ENCODE measurements at regions not wholly inside any gene's neighbourhood (a gene's known extent, or its start where the extent isn't known, plus 50 kb on each side); places are given as distances from the start of the nearest gene placed in this dataset.

DNA sequence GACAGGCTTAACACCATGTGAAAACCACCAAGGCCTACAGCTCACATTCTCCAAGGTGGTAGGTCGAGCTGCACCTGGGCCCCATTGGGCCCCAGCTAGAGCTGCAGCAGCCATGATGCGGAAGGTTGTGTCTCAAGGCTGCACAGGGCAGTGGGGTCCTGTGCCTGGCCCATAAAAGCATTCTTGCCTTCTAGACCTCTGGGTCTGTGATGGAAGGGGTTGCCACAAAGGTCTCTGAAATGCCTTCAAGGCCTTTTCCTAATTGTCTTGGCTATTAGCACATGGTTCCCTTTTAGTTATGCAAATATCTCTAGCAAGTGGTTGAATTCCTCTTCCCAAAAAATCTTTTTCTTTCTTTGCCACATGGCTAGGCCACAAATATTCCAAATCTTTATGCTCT lies 52.5 kb upstream of the C11orf58 start:
- DNase-seq (ENCODE audit: low spot score) (no peak), FAIRE-seq (no peak)

- no peak for FAIRE-seq
- no peak for DNase-seq (ENCODE audit: low spot score)
These were observed 59.9 kb upstream of the C11orf58 start for GRCh38 chr11:16678466-16679116.

- FAIRE-seq: peak; percentile 94
- peak; percentile 90 for DNase-seq (ENCODE audit: low spot score)
These were observed 68.5 kb upstream of the C11orf58 start for GRCh38 chr11:16669799-16670415.

DNA sequence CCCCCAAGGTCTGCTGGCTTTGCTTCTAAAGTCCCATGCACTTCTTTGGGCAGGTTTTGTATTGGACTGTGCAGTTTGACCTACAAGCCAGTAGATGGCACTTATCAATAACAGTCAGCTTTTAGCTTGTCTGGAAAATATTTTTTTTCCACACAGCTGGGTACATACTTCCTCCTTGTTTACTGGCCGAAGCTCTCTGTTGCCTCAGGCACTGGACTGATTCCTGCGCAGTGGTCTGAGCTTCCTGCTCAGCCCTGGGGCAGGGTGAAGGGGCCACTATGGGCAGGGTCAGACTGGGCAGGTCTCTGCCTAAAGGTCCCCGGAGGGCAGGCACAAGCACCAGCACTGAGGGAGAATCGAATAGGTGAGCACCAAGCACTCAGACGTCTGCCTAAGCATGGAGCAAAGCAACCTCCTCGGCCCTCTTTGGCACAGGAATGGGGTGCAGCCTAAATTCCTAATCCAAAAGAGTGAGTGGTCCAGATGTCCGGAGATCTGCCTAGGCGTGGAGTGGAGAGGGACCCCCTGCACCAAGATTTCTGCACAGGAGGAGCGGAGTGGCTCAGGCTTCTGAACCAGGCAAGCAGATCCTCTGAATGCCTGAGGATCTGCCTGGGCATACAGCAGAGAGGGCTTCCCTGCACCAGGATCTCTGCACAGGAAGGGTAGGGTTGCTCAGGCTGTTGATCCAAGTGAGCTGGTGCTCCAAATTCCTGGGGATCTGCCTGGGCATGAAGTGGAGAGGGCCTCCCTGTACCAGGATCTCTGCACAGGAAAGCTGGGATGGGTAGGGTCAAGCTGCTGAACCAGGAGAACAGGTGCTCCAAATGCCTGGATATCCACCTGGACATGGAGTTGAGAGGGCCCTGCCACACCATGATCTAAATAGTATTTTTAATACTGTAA lies 105.9 kb upstream of the C11orf58 start:
- DNase-seq (ENCODE audit: low spot score) (peak; percentile 41), FAIRE-seq (no peak)

GRCh38 chr11:16630651-16631050 lies 107.8 kb upstream of the C11orf58 start:
- DNase-seq (ENCODE audit: low spot score) (no peak), FAIRE-seq (no peak)

- no peak for FAIRE-seq
These were observed 120.0 kb upstream of the C11orf58 start for GRCh38 chr11:16618431-16618830.

GRCh38 chr11:16615480-16615879 lies 123.0 kb upstream of the C11orf58 start:
- no peak for FAIRE-seq
- no peak for DNase-seq (ENCODE audit: low spot score)

More at GRCh38 chr11:16618431-16618830, 120.0 kb upstream of the C11orf58 start:
- no peak for DNase-seq (ENCODE audit: low spot score)

- FAIRE-seq (peak; percentile 93), DNase-seq (ENCODE audit: low spot score) (peak; percentile 89)
These were observed 124.7 kb upstream of the C11orf58 start for GRCh38 chr11:16613512-16614381.

- DNase-seq (ENCODE audit: low spot score): no peak
- FAIRE-seq: no peak
These were observed 125.3 kb upstream of the C11orf58 start for GRCh38 chr11:16613262-16613511.

DNA sequence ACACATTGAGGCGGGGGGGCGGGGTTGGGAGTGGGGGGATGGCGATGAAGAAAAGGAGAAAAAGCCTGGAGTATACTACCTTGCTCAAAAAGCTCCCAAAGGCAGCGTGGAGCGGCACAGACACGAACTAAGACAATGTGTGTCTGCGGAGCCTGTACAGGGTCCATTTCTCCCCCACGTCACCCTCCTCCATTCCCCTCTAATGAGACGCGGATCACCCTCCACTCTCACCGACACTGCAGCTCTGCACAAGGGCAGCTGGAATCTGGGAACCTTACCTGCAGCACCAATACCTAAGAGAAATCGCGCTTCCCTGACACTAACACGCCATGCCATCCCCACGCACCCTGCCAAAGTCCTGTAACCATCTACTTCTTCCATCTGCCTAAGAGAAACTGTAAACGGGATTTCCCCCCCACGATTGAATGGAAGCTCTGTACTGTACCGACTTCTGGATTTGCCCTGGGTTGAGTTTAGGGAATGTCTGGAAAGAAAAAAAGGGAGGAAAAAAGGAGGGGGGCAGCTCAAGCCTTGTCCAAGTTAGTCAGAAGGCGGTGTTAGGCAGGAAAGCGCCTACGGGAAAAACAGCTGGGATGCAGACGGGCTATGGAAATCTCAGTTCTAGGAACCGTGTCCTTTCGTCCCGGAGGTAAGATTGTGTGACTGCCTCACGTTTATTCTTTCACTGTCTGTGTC lies 125.7 kb upstream of the C11orf58 start:
- DNase-seq (ENCODE audit: low spot score) (no peak), FAIRE-seq (no peak)

- FAIRE-seq (no peak), DNase-seq (ENCODE audit: low spot score) (no peak)
These were observed 126.4 kb upstream of the C11orf58 start for GRCh38 chr11:16611926-16612565.

- FAIRE-seq (no peak), DNase-seq (ENCODE audit: low spot score) (no peak)
These were observed 127.0 kb upstream of the C11orf58 start for GRCh38 chr11:16611401-16611921.

GRCh38 chr11:16610738-16611388 lies 127.6 kb upstream of the C11orf58 start:
- no peak for DNase-seq (ENCODE audit: low spot score)
- FAIRE-seq: no peak

DNA sequence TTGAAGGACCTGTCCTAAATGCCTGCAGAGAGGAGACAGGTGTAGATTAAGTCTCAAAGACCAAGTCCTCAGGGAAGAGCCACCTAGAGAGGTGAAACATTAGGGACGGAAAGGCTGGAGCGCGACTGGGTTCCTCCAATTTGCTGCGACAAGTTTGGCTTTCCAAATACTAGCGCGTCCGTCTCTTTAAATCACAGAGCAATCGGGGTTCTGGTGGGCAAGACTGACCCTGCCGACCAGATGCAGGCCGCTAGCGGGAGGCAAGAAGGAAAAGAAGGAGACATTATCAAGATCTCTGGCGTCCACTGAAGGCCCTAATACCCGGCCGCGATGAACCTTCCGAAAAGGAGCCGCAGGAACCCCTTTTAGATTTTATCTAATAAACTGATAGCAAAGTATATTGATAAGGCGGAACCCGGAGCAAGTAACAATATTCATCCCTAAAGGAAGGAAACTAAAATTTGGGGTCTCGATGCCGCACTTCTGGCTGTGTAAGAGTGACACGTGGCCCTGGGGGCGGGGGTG lies 128.2 kb upstream of the C11orf58 start:
- FAIRE-seq (no peak), DNase-seq (ENCODE audit: low spot score) (no peak)

GRCh38 chr11:16609769-16610168 lies 128.7 kb upstream of the C11orf58 start:
- FAIRE-seq (no peak), DNase-seq (ENCODE audit: low spot score) (no peak)

GRCh38 chr11:16607675-16608644 lies 130.5 kb upstream of the C11orf58 start:
- FAIRE-seq: peak; percentile 95

DNA sequence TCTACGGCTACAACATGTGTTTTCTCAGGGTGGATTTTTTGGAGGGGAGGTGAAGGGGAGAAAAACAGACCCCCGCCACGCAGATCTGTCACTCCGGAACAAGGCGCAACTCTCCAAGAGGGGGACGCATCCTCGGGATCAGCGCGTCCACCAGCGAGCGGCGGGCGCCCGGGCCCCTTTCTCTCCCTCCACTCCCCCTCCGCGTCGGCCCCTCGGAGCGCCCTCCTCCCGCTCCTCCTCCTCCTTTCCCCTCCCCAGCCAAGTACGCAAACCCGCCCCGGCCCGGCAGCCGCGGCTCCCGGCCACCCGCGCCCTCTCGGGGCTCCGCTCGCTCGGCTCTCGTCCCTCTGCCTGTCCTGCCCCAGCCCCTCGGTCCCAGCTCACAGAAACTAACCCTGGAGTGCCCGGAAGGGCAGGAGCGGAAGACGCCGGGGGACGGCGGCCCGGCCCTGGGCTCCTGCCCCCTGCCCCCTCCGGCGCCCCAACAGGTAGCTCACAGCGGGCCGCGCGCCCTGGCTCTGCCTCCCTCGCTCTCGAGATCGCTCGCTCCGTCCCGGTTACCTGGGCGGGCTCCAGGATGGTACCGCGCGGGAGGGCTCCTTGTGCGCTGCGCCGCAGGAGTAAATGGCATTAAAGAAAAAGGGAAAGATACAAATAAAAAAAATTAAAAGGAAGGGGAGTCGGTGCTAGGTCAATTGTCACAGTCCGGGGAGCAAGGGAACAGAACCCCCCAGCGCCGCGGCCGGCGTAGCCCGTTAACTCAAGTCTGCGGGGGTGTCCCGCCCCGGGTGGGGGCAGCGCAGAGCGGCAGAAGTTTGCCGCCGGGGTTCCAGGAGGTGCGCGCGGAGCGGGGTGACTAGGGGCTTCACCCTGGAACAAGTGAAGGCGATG lies 131.4 kb upstream of the C11orf58 start:
- DNase-seq (ENCODE audit: low spot score) (peak; percentile 47), FAIRE-seq (no peak)

More at GRCh38 chr11:16607675-16608644, 130.5 kb upstream of the C11orf58 start:
- DNase-seq (ENCODE audit: low spot score): peak; percentile 86

Measured in urothelium cell line (cell line).